ENCODE measurements at regions not wholly inside any gene's neighbourhood (a gene's known extent, or its start where the extent isn't known, plus 50 kb on each side); places are given as distances from the start of the nearest gene placed in this dataset.

DNA sequence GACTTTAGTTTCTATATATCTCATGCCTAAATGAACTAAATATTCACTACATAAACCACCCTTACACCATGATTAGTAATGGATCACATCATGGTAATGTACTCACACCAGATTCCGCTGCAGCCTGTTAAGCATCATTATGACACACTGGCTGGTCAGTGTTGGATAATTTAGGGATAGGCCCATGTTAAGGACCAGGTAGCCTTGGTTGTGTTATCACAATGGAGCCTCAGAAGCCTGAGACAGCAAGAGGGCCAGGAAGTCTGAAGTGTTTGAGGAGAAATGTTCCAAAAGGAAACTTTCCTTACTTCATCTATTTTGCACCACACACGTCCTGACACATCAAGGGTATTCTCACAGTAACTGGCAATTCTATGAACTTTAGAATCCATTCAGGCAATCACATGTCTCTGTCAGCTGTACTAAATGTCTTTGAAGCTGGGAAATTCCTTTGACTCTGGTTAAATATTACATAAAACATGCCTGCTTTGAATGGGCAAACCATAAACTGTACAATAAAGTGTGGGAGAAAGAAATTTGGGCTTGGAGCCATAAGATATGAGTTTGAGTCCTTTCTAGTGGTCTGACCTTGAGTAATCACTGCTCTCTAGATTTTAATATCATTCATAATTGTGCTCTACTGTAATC lies 105.3 kb upstream of the DPT start (continued):
- TF ChIP-seq ZNF18 (CRISPR knock-in tag; IDR thresholded peaks at IDR 0.05; ENCODE audit: insufficient replicate concordance) (peak; percentile 82), GZF1 (CRISPR knock-in tag; IDR thresholded peaks at IDR 0.05) (no peak), ZGPAT (CRISPR knock-in tag; IDR thresholded peaks at IDR 0.05) (peak; percentile 16; the same call in 1 of the 2 replicates), MAFK (conservative IDR thresholded peaks at IDR 0.05 in 1 of 2, IDR thresholded peaks at IDR 0.05 in 1 of 2; ENCODE audit: low read length in 2 of 2) (no peak), KLF6 (CRISPR knock-in tag; IDR thresholded peaks at IDR 0.05) (peak; percentile 69; the same call in 1 of the 2 replicates), ZEB1 (IDR thresholded peaks at IDR 0.05; ENCODE audit: insufficient replicate concordance, low read depth) (no peak), NR0B2 (CRISPR knock-in tag; IDR thresholded peaks at IDR 0.05) (no peak), ZSCAN31 (CRISPR knock-in tag; IDR thresholded peaks at IDR 0.05; ENCODE audit: low read depth) (0 out of 2 replicates have a peak, but pooled peaks have one; percentile 31), HDAC2 (CRISPR knock-in tag; IDR thresholded peaks at IDR 0.05) (peak; percentile 81), ZNF331 (CRISPR knock-in tag; IDR thresholded peaks at IDR 0.05) (peak; percentile 54; the same call in 1 of the 2 replicates), ZNF280D (CRISPR knock-in tag; IDR thresholded peaks at IDR 0.05) (no peak), TFE3 (CRISPR knock-in tag; IDR thresholded peaks at IDR 0.05) (peak; percentile 99), NR3C1 (CRISPR knock-in tag; IDR thresholded peaks at IDR 0.05) (no peak), ELF3 (CRISPR knock-in tag; IDR thresholded peaks at IDR 0.05) (peak; percentile 65; the same call in 1 of the 2 replicates), POGZ (CRISPR knock-in tag; IDR thresholded peaks at IDR 0.05) (peak; percentile 78), NONO (IDR thresholded peaks at IDR 0.05) (no peak), NONO (CRISPR knock-in tag; conservative IDR thresholded peaks at IDR 0.05) (no peak), ZFY (CRISPR knock-in tag; IDR thresholded peaks at IDR 0.05) (peak; percentile 15; the same call in 1 of the 2 replicates), RXRB (CRISPR knock-in tag; IDR thresholded peaks at IDR 0.05; ENCODE audit: borderline replicate concordance) (peak; percentile 87), MED8 (CRISPR knock-in tag; IDR thresholded peaks at IDR 0.05; ENCODE audit: insufficient replicate concordance) (peak; percentile 74), ZFAT (CRISPR knock-in tag; conservative IDR thresholded peaks at IDR 0.05) (no peak), ZNF543 (CRISPR knock-in tag; IDR thresholded peaks at IDR 0.05) (no peak), PHF20 (CRISPR knock-in tag; IDR thresholded peaks at IDR 0.05) (peak; percentile 3; the same call in 1 of the 2 replicates), KLF11 (CRISPR knock-in tag; IDR thresholded peaks at IDR 0.05) (no peak)
